ENCODE measurements at regions not wholly inside any gene's neighbourhood (a gene's known extent, or its start where the extent isn't known, plus 50 kb on each side); places are given as distances from the start of the nearest gene placed in this dataset.

DNA sequence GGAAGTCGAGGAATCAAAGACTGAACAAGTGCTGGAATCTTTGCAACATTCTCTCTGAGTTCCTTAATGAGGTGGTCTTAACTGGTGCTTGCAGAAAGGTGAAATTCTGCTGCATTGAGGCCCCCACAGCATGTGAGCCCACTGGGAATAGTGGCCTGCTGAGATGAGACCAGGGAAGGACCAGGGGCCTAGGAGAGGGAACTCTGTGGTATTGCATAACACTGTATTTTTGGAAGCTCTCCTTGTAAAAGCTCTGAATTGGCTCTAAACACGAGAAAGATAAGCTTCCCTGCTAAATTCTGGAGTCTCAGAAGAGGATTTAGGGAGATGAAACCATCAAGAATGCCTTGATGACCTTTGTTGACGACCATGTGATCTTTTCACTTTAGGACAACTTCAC is 100.4 kb upstream of the TSC22D1 start:
- TF ChIP-seq, protein P1, sequence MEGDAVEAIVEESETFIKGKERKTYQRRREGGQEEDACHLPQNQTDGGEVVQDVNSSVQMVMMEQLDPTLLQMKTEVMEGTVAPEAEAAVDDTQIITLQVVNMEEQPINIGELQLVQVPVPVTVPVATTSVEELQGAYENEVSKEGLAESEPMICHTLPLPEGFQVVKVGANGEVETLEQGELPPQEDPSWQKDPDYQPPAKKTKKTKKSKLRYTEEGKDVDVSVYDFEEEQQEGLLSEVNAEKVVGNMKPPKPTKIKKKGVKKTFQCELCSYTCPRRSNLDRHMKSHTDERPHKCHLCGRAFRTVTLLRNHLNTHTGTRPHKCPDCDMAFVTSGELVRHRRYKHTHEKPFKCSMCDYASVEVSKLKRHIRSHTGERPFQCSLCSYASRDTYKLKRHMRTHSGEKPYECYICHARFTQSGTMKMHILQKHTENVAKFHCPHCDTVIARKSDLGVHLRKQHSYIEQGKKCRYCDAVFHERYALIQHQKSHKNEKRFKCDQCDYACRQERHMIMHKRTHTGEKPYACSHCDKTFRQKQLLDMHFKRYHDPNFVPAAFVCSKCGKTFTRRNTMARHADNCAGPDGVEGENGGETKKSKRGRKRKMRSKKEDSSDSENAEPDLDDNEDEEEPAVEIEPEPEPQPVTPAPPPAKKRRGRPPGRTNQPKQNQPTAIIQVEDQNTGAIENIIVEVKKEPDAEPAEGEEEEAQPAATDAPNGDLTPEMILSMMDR (IDR thresholded peaks at IDR 0.05): no peak
- TF ChIP-seq POLR2A (IDR thresholded peaks at IDR 0.05): no peak

All from thyroid gland (tissue), 4 donors.